SK-N-SH treated with all-trans-retinoic acid at 6 μM for 48 hours (cell line): ENCODE measurements at regions not wholly inside any gene's neighbourhood (a gene's known extent, or its start where the extent isn't known, plus 50 kb on each side); places are given as distances from the start of the nearest gene placed in this dataset.

Experiments used
- OSR1 ChIP-seq: fragments of 250-450 bp; sonication (Bioruptor Pico); IDR thresholded peaks from 2 replicates; pipeline ENCODE4 v1.8.0; 2022; ENCODE audit warnings: moderate library complexity, mild to moderate bottlenecking, inconsistent platforms
- ZFP3 ChIP-seq: fragments of 250-450 bp; sonication (Bioruptor Pico); IDR thresholded peaks from 2 replicates; pipeline ENCODE4 v1.5.0; 2020; ENCODE audit warnings: mild to moderate bottlenecking, moderate library complexity
- ZFP30 ChIP-seq: fragments of 450-650 bp; formaldehyde crosslinking; IDR thresholded peaks from 2 replicates; pipeline ENCODE4 v1.5.0; 2022; ENCODE audit warnings: mild to moderate bottlenecking, moderate library complexity
- TF ChIP-seq, protein P1 (sequence below): fragments of 250-450 bp; sonication (Bioruptor Pico); IDR thresholded peaks from 2 replicates; pipeline ENCODE4 v1.8.0; 2020; ENCODE audit warnings: mild to moderate bottlenecking, moderate library complexity, borderline replicate concordance
- TF ChIP-seq, protein P2 (sequence below): fragments of 250-450 bp; sonication (Bioruptor Pico); IDR thresholded peaks from 2 replicates; pipeline ENCODE4 v1.5.1; 2020; ENCODE audit warnings: low read depth, mild to moderate bottlenecking, moderate library complexity

GRCh38 chr6:104182811-104183210 lies 676.9 kb downstream of the HACE1 start:
- TF ChIP-seq OSR1 (no peak), ZFP3 (CRISPR knock-in tag) (no peak), ZFP30 (CRISPR knock-in tag) (no peak)
- TF ChIP-seq, protein P1, sequence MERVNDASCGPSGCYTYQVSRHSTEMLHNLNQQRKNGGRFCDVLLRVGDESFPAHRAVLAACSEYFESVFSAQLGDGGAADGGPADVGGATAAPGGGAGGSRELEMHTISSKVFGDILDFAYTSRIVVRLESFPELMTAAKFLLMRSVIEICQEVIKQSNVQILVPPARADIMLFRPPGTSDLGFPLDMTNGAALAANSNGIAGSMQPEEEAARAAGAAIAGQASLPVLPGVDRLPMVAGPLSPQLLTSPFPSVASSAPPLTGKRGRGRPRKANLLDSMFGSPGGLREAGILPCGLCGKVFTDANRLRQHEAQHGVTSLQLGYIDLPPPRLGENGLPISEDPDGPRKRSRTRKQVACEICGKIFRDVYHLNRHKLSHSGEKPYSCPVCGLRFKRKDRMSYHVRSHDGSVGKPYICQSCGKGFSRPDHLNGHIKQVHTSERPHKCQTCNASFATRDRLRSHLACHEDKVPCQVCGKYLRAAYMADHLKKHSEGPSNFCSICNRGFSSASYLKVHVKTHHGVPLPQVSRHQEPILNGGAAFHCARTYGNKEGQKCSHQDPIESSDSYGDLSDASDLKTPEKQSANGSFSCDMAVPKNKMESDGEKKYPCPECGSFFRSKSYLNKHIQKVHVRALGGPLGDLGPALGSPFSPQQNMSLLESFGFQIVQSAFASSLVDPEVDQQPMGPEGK (CRISPR knock-in tag): no peak
- TF ChIP-seq, protein P2, sequence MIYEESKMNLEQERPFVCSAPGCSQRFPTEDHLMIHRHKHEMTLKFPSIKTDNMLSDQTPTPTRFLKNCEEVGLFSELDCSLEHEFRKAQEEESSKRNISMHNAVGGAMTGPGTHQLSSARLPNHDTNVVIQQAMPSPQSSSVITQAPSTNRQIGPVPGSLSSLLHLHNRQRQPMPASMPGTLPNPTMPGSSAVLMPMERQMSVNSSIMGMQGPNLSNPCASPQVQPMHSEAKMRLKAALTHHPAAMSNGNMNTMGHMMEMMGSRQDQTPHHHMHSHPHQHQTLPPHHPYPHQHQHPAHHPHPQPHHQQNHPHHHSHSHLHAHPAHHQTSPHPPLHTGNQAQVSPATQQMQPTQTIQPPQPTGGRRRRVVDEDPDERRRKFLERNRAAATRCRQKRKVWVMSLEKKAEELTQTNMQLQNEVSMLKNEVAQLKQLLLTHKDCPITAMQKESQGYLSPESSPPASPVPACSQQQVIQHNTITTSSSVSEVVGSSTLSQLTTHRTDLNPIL (CRISPR knock-in tag): no peak
